ENCODE measurements at regions not wholly inside any gene's neighbourhood (a gene's known extent, or its start where the extent isn't known, plus 50 kb on each side); places are given as distances from the start of the nearest gene placed in this dataset.

DNA sequence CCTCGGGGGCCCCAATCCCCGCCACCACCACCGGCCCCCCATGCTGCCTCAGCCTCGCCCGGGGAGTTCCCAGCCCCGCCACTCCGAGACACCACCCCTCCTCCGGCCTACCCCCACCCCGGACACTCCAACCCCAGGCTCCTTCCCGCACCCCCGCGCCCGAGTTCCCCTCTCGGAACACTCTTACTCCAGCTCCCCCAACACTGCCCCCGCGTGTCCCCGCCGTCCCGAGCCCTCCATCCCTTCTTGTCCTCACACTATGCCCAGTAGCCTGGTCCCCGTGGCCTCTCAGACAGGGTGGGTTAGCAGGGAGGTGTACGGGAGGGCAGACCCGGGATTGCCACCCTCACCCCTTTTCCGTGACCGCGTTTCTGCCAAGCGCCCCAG, 276.1 kb downstream of the BCOR start:
- no peaks in the 10 kb centered on the region for H3K36me3 ChIP-seq (replicated peaks in 1 of 2; ENCODE audit: control insufficient read depth in 1 of 2, insufficient read depth in 2 of 2, low read length in 1 of 2)
- H3K4me2 ChIP-seq: no peak overlapping the region; the same call in 1 of the 2 replicates
- no peaks in the 10 kb centered on the region; the same call in 1 of the 2 replicates for H3K27me3 ChIP-seq (ENCODE audit: insufficient read depth)
- H3K27ac ChIP-seq (ENCODE audit: low read depth in 2 of 2, low read length in 1 of 2): no peak overlapping the region; a peak in 1 of 4 replicates
- no peaks in the 10 kb centered on the region for H3F3A ChIP-seq (replicated peaks; ENCODE audit: insufficient read depth)
- POLR2A ChIA-PET: no interaction called here
- no peaks in the 10 kb centered on the region for H3K9me3 ChIP-seq
- H3K4me3 ChIP-seq (ENCODE audit: low read depth in 2 of 2, low read length in 1 of 2): no peak overlapping the region
- CTCF ChIA-PET: no interaction called here
- WGBS (ENCODE audit: low lambda C conversion rate): 65% methylated on average over 23 of the region's 26 CpGs
- TF ChIP-seq ELF1 (IDR thresholded peaks at IDR 0.05) (no peak), MAX (IDR thresholded peaks at IDR 0.05; ENCODE audit: low read depth) (no peak), FOSL2 (IDR thresholded peaks at IDR 0.05; ENCODE audit: borderline replicate concordance, low read depth) (no peak), USF1 (IDR thresholded peaks at IDR 0.05; ENCODE audit: borderline replicate concordance, low read depth) (no peak), CHD2 (IDR thresholded peaks at IDR 0.05; ENCODE audit: low read length, partially characterized antibody) (no peak), FOXM1 (IDR thresholded peaks at IDR 0.05; ENCODE audit: low read depth) (no peak), MEF2A (IDR thresholded peaks at IDR 0.05; ENCODE audit: borderline replicate concordance, low read depth) (no peak), NRF1 (IDR thresholded peaks at IDR 0.05; ENCODE audit: low read depth, low read length) (no peak), SMC3 (IDR thresholded peaks at IDR 0.05; ENCODE audit: low read depth, low read length) (no peak)
- TF ChIP-seq, protein P1, sequence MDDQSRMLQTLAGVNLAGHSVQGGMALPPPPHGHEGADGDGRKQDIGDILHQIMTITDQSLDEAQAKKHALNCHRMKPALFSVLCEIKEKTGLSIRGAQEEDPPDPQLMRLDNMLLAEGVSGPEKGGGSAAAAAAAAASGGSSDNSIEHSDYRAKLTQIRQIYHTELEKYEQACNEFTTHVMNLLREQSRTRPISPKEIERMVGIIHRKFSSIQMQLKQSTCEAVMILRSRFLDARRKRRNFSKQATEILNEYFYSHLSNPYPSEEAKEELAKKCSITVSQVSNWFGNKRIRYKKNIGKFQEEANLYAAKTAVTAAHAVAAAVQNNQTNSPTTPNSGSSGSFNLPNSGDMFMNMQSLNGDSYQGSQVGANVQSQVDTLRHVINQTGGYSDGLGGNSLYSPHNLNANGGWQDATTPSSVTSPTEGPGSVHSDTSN (IDR thresholded peaks at IDR 0.05): no peak
- H3K79me2 ChIP-seq (ENCODE audit: insufficient read depth): no peaks in the 10 kb centered on the region
- H4K20me1 ChIP-seq (ENCODE audit: insufficient read depth): no peaks in the 10 kb centered on the region
- no peaks in the 10 kb centered on the region for H3K9me2 ChIP-seq
- no peak overlapping the region for H2AFZ ChIP-seq (ENCODE audit: low read depth)
- H3K9ac ChIP-seq: no peak overlapping the region
- no peak for DNase-seq
- peaks cover 0 to 31% of the 10 kb centered on the region in 2 experiments; a peak in 1 of 4 replicates for H3K4me1 ChIP-seq (ENCODE audit: control insufficient read depth in 1 of 2, insufficient read depth in 2 of 2, low read depth in 1 of 2, low read length in 1 of 2)

DNA sequence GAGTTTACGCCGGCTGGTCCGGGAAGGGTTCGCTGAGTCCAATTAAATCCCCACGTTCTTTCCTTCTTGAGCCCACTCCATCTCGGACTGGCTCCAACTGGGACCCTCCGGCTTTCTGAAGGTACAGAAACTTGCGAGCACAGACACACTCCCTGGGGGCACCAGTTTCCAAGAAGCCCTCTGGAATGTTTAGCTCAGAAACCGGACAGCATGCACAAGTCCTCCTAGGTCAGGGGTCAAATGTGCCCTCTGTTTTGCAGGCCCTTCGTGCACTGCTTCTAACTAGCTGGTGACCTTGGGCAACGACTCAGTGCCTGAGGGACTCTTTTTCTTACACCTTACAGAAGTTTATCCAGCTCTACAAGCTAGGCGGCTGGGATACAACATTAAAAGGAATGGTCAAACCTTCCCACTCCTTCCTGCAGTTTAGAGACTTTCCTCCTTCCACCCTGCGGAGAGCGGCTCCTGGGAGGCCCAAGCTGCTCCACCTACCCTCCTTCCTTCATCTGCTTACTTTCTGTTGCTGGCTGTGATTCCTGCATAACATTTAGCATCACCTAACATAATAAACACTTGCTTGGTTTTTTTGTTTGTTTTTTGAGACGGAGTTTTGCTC, 275.5 kb downstream of the BCOR start:
- no peaks in the 10 kb centered on the region for H3K79me2 ChIP-seq (ENCODE audit: insufficient read depth)
- H3F3A ChIP-seq (replicated peaks; ENCODE audit: insufficient read depth): no peaks in the 10 kb centered on the region
- ChIA-PET CTCF (interaction anchor here (0.6 kb wide), 1 partner anchor 276 kb away, joined by 3 read pairs; the partner anchor contains the start of gene BCOR), POLR2A (no interaction called here)
- TF ChIP-seq MXI1 (IDR thresholded peaks at IDR 0.05; ENCODE audit: low read depth, low read length) (no peak), IRF3 (IDR thresholded peaks at IDR 0.05; ENCODE audit: low read depth, low read length) (no peak), GATA2 (CRISPR knock-in tag; IDR thresholded peaks at IDR 0.05) (no peak), USF2 (IDR thresholded peaks at IDR 0.05; ENCODE audit: borderline replicate concordance, low read depth, low read length) (no peak), SIN3A (IDR thresholded peaks at IDR 0.05; ENCODE audit: borderline replicate concordance, low read depth, low read length) (no peak), RXRA (IDR thresholded peaks at IDR 0.05; ENCODE audit: borderline replicate concordance, low read depth) (no peak), POLR2AphosphoS5 (IDR thresholded peaks at IDR 0.05; ENCODE audit: low read depth, low read length) (no peak)
- H3K27ac ChIP-seq (ENCODE audit: low read depth in 2 of 2, low read length in 1 of 2): no peak overlapping the region
- H3K4me3 ChIP-seq (ENCODE audit: low read depth in 2 of 2, low read length in 1 of 2): no peak overlapping the region
- no peaks in the 10 kb centered on the region for H3K9me3 ChIP-seq
- no peaks in the 10 kb centered on the region for H4K20me1 ChIP-seq (ENCODE audit: insufficient read depth)
- peaks cover 0 to 26% of the 10 kb centered on the region in 2 experiments; a peak in 1 of 4 replicates for H3K4me1 ChIP-seq (ENCODE audit: control insufficient read depth in 1 of 2, insufficient read depth in 2 of 2, low read depth in 1 of 2, low read length in 1 of 2)
- H3K27me3 ChIP-seq (ENCODE audit: insufficient read depth): no peaks in the 10 kb centered on the region; the same call in 1 of the 2 replicates
- no peak overlapping the region for H2AFZ ChIP-seq (ENCODE audit: low read depth)
- no peak for DNase-seq
- no peaks in the 10 kb centered on the region for H3K9me2 ChIP-seq
- no peaks in the 10 kb centered on the region for H3K36me3 ChIP-seq (replicated peaks in 1 of 2; ENCODE audit: control insufficient read depth in 1 of 2, insufficient read depth in 2 of 2, low read length in 1 of 2)
- WGBS (ENCODE audit: low lambda C conversion rate): 60% methylated on average over 15 of the region's 15 CpGs
- no peak overlapping the region for H3K9ac ChIP-seq
- H3K4me2 ChIP-seq: no peak overlapping the region
